ENCODE measurements at regions not wholly inside any gene's neighbourhood (a gene's known extent, or its start where the extent isn't known, plus 50 kb on each side); places are given as distances from the start of the nearest gene placed in this dataset.

- H3K36me3 Mint-ChIP-seq (ENCODE audit: low read depth), result peaks cover 4% of the 10 kb centered on the region
- no peak overlapping the region for H3K27ac Mint-ChIP-seq
- no peaks in the 10 kb centered on the region for H3K27me3 Mint-ChIP-seq
- no peak overlapping the region for H3K4me3 Mint-ChIP-seq
- H3K4me1 Mint-ChIP-seq (ENCODE audit: low read depth), result peaks cover 31% of the 10 kb centered on the region
- no peaks in the 10 kb centered on the region for H3K9me3 Mint-ChIP-seq
- DNase-seq (no peak), ATAC-seq (no peak)
- intact Hi-C loops (cut with micrococcal nuclease), result no loop called here
- TF ChIP-seq CTCF (IDR thresholded peaks at IDR 0.05), result no peak
- ChIA-PET CTCF (no interaction called here), POLR2A (no interaction called here)
These were observed 201.4 kb upstream of the EOMES start for GRCh38 chr3:27923349-27924068.

- H3K4me1 Mint-ChIP-seq (ENCODE audit: low read depth), result peaks cover 42% of the 10 kb centered on the region
- DNase-seq (peak; percentile 12), ATAC-seq (peak; percentile 72)
- no peak for TF ChIP-seq CTCF (IDR thresholded peaks at IDR 0.05)
- H3K27ac Mint-ChIP-seq, result peak overlapping the region; percentile 43
- no peaks in the 10 kb centered on the region for H3K27me3 Mint-ChIP-seq
- peaks cover 4% of the 10 kb centered on the region for H3K36me3 Mint-ChIP-seq (ENCODE audit: low read depth)
- no peaks in the 10 kb centered on the region for H3K9me3 Mint-ChIP-seq
- ChIA-PET POLR2A (interaction anchor here (0.6 kb wide), 1 partner anchor 131 kb away, joined by 3 read pairs; no protein-coding TSS in a partner anchor), CTCF (interaction anchor here (1.3 kb wide), 1 partner anchor 206 kb away, joined by 4 read pairs; the partner anchor contains the start of gene EOMES)
- H3K4me3 Mint-ChIP-seq, result no peak overlapping the region
- intact Hi-C loops (cut with micrococcal nuclease), result no loop called here
These were observed 205.8 kb upstream of the EOMES start for GRCh38 chr3:27927882-27928281.

GRCh38 chr3:27930052-27930602, 208.0 kb upstream of the EOMES start:
- intact Hi-C loops (cut with micrococcal nuclease), result no loop called here
- DNase-seq (no peak), ATAC-seq (no peak)
- peaks cover 4% of the 10 kb centered on the region for H3K36me3 Mint-ChIP-seq (ENCODE audit: low read depth)
- H3K9me3 Mint-ChIP-seq, result no peaks in the 10 kb centered on the region
- TF ChIP-seq CTCF (IDR thresholded peaks at IDR 0.05), result no peak
- ChIA-PET CTCF (no interaction called here), POLR2A (interaction anchor here (1.2 kb wide), 1 partner anchor 124 kb away, joined by 3 read pairs; no protein-coding TSS in a partner anchor)
- no peaks in the 10 kb centered on the region for H3K27me3 Mint-ChIP-seq
- peaks cover 28% of the 10 kb centered on the region for H3K4me1 Mint-ChIP-seq (ENCODE audit: low read depth)
- no peak overlapping the region for H3K4me3 Mint-ChIP-seq
- no peak overlapping the region for H3K27ac Mint-ChIP-seq

- H3K27ac Mint-ChIP-seq, result no peak overlapping the region
- ATAC-seq, result no peak
These were observed 213.4 kb upstream of the EOMES start for GRCh38 chr3:27935492-27935891.

More at GRCh38 chr3:27935492-27935891, 213.4 kb upstream of the EOMES start:
- H3K4me3 Mint-ChIP-seq, result no peak overlapping the region
- TF ChIP-seq CTCF (IDR thresholded peaks at IDR 0.05), result no peak
- H3K9me3 Mint-ChIP-seq, result no peaks in the 10 kb centered on the region
- no peak for DNase-seq
- H3K36me3 Mint-ChIP-seq (ENCODE audit: low read depth), result no peaks in the 10 kb centered on the region
- POLR2A ChIA-PET, result no interaction called here
- peaks cover 9% of the 10 kb centered on the region for H3K4me1 Mint-ChIP-seq (ENCODE audit: low read depth)
- intact Hi-C loops (cut with micrococcal nuclease), result no loop called here
- no peaks in the 10 kb centered on the region for H3K27me3 Mint-ChIP-seq
- CTCF ChIA-PET, result interaction anchor here (0.7 to 1.1 kb wide), 2 partner anchors 16 to 213 kb away, joined by 3 read pairs; partner anchors contain the start of gene EOMES
